ENCODE measurements at regions not wholly inside any gene's neighbourhood (a gene's known extent, or its start where the extent isn't known, plus 50 kb on each side); places are given as distances from the start of the nearest gene placed in this dataset.

DNA sequence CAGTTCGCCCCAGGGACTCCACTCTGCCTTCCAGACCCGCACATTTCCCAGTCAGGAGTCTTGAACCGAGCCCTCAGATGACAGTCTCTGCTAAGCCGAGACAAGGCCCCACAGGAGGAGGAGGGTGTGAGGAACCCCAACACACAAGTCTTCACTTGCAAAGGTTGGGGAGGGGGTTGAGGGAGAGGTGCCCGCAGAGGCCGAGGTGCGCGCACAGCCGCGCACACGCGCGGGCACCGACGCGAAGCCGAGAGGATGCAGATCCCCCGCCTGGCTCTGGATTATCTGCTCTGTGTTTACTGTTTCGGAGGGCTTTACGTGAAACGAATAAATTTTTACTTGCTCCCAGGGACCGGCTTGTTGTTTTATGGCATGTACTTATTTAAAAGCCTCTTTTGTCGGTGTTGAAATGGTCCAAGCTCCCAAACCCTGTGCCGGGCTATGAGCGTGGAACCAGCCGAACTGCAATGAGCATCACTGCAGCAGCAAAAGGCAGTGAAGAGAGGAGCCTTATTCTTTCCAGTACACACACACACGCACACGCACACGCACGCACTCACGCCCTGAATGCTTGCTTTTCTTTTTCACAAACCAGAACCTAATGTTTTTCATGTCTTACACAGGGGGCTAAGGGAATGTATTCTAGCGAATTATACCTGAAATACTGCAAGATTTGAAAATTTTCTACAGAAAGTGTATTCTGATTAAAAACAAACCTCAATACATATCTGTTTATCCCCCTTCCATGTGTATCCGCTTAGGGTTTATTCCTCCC is 297.7 kb downstream of the PARP8 start:
- no peaks in the 10 kb centered on the region for H3K4me1 ChIP-seq (ENCODE audit: low read depth, poor library complexity, severe bottlenecking)
- no peak overlapping the region for H3K9ac ChIP-seq
- no peaks in the 10 kb centered on the region for H3K27me3 ChIP-seq (ENCODE audit: insufficient read depth, low read depth)
- H3K4me2 ChIP-seq: no peak overlapping the region
- H3K4me3 ChIP-seq (IDR thresholded peaks at IDR 0.05; ENCODE audit: insufficient read depth, low read depth, low read length): peak overlapping the region; percentile 56
- no peaks in the 10 kb centered on the region for H4K20me1 ChIP-seq (ENCODE audit: insufficient read depth)
- TF ChIP-seq, protein P1, sequence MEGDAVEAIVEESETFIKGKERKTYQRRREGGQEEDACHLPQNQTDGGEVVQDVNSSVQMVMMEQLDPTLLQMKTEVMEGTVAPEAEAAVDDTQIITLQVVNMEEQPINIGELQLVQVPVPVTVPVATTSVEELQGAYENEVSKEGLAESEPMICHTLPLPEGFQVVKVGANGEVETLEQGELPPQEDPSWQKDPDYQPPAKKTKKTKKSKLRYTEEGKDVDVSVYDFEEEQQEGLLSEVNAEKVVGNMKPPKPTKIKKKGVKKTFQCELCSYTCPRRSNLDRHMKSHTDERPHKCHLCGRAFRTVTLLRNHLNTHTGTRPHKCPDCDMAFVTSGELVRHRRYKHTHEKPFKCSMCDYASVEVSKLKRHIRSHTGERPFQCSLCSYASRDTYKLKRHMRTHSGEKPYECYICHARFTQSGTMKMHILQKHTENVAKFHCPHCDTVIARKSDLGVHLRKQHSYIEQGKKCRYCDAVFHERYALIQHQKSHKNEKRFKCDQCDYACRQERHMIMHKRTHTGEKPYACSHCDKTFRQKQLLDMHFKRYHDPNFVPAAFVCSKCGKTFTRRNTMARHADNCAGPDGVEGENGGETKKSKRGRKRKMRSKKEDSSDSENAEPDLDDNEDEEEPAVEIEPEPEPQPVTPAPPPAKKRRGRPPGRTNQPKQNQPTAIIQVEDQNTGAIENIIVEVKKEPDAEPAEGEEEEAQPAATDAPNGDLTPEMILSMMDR (conservative IDR thresholded peaks at IDR 0.05; ENCODE audit: low read depth, low read length): no peak
- H3K27ac ChIP-seq: no peak overlapping the region
- H3K36me3 ChIP-seq (ENCODE audit: insufficient read depth): no peaks in the 10 kb centered on the region
- no peak overlapping the region for H2AFZ ChIP-seq (ENCODE audit: low read depth)
- H3K79me2 ChIP-seq (ENCODE audit: insufficient read depth, low read depth): no peaks in the 10 kb centered on the region

DNA sequence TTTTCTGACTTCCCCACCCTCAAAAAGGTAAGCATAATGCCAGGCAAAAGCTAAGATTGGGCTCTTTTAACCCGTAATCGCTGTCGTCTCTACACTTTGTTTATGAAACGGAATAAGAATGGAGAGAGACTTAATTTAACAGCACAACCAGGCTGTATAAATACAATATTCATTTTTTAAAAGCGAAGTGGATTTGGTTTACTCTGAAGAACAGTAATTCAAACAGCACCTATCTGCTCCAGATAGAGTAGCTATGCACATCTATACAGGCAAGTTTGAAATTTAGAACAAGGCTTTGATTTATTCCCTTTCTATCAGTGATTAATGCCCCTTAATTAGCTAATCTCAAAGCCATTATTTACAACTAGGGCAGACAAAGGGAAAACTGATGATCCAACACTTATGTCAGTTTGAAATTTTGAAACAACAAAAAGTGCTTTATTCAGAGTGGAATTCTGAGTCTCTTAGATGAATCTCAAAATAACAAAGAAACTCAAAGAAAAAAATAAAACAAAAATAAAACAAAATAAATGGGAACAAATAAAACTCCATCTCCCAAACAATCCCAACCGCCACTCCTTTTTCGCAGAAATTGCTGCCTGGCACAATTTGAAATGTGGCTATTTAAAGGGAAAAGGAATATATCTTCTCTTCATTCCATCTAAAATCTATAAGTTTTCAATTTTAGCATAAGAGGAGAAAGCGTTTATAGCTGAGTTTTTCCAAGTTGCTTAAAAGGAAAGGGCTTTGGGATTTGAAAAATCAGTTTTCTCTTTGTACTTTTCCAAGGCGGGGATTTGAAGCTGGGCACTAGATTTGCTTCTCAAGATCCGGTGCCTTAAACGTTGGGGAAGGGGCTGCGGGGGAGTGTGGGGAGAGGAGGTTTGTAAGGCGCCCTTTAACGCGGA is 298.6 kb downstream of the PARP8 start:
- no peaks in the 10 kb centered on the region for H4K20me1 ChIP-seq (ENCODE audit: insufficient read depth)
- no peak overlapping the region for H3K4me3 ChIP-seq (IDR thresholded peaks at IDR 0.05; ENCODE audit: insufficient read depth, low read depth, low read length)
- no peaks in the 10 kb centered on the region for H3K79me2 ChIP-seq (ENCODE audit: insufficient read depth, low read depth)
- no peaks in the 10 kb centered on the region for H3K36me3 ChIP-seq (ENCODE audit: insufficient read depth)
- no peak overlapping the region for H3K27ac ChIP-seq
- H3K9ac ChIP-seq: no peak overlapping the region
- no peaks in the 10 kb centered on the region for H3K27me3 ChIP-seq (ENCODE audit: insufficient read depth, low read depth)
- H3K4me2 ChIP-seq: no peak overlapping the region
- no peaks in the 10 kb centered on the region for H3K4me1 ChIP-seq (ENCODE audit: low read depth, poor library complexity, severe bottlenecking)
- no peak overlapping the region for H2AFZ ChIP-seq (ENCODE audit: low read depth)
- TF ChIP-seq, protein P1 (conservative IDR thresholded peaks at IDR 0.05; ENCODE audit: low read depth, low read length): no peak

DNA sequence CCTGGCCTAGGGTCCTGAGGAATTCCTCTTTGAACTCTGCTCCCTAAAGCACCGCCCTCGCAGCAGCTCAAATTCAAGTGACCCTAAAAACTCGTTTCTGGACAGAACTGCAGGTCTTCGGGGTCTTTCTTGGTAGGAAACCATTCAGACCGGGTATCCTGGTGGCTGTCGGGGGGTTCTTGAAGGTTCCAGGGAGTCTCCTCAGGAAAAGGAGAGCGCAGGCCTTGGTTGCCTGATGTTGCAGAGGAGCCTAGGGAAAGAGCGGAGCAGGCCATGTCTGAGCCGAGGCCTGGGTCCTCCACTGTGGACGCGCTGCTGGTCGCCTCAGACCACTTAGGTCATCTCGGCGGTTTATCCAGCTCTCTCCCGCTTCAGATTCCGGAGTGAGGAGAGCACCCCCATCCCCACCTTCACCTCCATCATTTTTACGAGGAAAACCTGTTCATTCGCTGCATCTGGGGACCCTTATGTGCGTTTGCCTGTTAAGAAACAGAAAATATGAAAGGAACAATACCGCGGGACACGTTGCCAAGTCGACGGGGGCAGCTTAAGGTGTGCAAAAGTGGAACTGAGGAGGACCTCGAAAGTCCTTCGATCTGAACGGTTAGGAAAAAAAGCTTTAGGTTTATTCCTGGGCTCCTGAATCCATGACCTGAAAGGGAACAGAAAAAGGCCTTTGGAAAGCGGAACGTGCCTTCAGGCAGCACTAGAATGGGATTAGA is 299.4 kb downstream of the PARP8 start:
- no peak overlapping the region for H3K4me2 ChIP-seq
- H3K27me3 ChIP-seq (ENCODE audit: insufficient read depth, low read depth): no peaks in the 10 kb centered on the region
- H4K20me1 ChIP-seq (ENCODE audit: insufficient read depth): no peaks in the 10 kb centered on the region
- no peak overlapping the region for H3K4me3 ChIP-seq (IDR thresholded peaks at IDR 0.05; ENCODE audit: insufficient read depth, low read depth, low read length)
- no peak overlapping the region for H3K9ac ChIP-seq
- no peaks in the 10 kb centered on the region for H3K36me3 ChIP-seq (ENCODE audit: insufficient read depth)
- no peak overlapping the region for H3K27ac ChIP-seq
- H2AFZ ChIP-seq (ENCODE audit: low read depth): no peak overlapping the region
- TF ChIP-seq, protein P1 (conservative IDR thresholded peaks at IDR 0.05; ENCODE audit: low read depth, low read length): no peak
- H3K4me1 ChIP-seq (ENCODE audit: low read depth, poor library complexity, severe bottlenecking): no peaks in the 10 kb centered on the region
- no peaks in the 10 kb centered on the region for H3K79me2 ChIP-seq (ENCODE audit: insufficient read depth, low read depth)

DNA sequence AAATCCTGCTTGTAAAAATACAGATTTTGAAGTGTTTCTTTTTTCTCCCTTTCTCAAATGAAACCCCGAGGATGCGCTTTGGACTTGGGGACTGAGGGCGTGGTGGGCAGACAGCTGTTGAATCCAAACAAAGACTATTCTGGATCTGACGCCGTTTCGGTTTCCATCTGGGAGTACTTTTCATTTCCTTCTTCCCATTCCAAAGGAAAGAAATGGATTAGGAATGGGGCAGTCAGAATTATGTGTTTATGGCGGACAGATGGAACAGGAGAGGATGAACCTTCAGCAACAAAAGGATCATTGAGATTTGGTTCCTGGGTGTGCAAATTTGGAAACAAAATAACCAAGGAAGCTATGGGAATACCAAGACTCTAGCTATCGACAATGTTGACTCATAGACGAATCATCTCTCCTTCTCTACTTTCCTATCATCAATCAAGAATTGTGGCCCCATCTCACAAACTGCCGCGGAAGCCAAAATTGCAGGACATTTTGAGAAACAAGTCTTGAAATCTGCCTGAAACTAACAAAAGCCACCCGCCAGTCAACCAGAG is 300.6 kb downstream of the PARP8 start:
- Histone ChIP-seq H3K27ac (no peak overlapping the region), H3K27me3 (ENCODE audit: insufficient read depth, low read depth) (no peaks in the 10 kb centered on the region), H2AFZ (ENCODE audit: low read depth) (peak overlapping the region; percentile 47; the same call in 1 of the 2 replicates), H3K4me3 (IDR thresholded peaks at IDR 0.05; ENCODE audit: insufficient read depth, low read depth, low read length) (no peak overlapping the region), H3K79me2 (ENCODE audit: insufficient read depth, low read depth) (no peaks in the 10 kb centered on the region), H3K4me2 (no peak overlapping the region), H3K4me1 (ENCODE audit: low read depth, poor library complexity, severe bottlenecking) (no peaks in the 10 kb centered on the region), H4K20me1 (ENCODE audit: insufficient read depth) (no peaks in the 10 kb centered on the region), H3K9ac (no peak overlapping the region), H3K36me3 (ENCODE audit: insufficient read depth) (no peaks in the 10 kb centered on the region)
- TF ChIP-seq, protein P1 (conservative IDR thresholded peaks at IDR 0.05; ENCODE audit: low read depth, low read length): no peak

Measured in KMS-11 (cell line).